ENCODE measurements at regions not wholly inside any gene's neighbourhood (a gene's known extent, or its start where the extent isn't known, plus 50 kb on each side); places are given as distances from the start of the nearest gene placed in this dataset.

DNA sequence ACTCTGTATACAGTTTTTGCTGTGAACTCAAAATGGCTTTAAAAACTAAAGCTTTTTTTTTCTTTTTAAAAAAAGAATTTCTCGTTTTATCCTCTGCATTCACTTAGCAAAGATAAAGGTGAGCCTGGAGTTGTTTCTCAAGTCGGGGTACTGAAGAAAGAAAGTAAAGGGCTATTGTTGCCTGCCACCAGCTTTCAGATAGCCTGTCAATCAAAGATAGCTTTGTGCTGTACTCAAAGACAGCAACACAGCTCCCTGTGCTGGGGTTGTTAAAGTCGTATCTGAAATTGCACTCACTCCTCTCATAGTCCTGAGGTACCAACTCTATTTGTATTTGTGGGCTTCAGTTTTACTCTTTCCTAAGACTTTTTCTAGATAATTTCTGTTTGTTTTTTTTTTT lies 710.1 kb upstream of the ID4 start:
- H3K9me2 ChIP-seq (ENCODE audit: low read depth, low read length), result no peaks in the 10 kb centered on the region
- H3K9me3 ChIP-seq (ENCODE audit: low read length), result no peaks in the 10 kb centered on the region
- H3K4me2 ChIP-seq (ENCODE audit: low read length), result no peak overlapping the region
- H4K20me1 ChIP-seq (ENCODE audit: insufficient read depth, low read length), result no peaks in the 10 kb centered on the region
- no peak overlapping the region for H3K27ac ChIP-seq (ENCODE audit: low read depth, low read length, poor library complexity, severe bottlenecking)
- no peaks in the 10 kb centered on the region for H3K27me3 ChIP-seq (ENCODE audit: insufficient read depth, low read length)
- no peak for TF ChIP-seq EZH2 (IDR thresholded peaks at IDR 0.05; ENCODE audit: borderline replicate concordance, low read length)
- TF ChIP-seq, protein P1, sequence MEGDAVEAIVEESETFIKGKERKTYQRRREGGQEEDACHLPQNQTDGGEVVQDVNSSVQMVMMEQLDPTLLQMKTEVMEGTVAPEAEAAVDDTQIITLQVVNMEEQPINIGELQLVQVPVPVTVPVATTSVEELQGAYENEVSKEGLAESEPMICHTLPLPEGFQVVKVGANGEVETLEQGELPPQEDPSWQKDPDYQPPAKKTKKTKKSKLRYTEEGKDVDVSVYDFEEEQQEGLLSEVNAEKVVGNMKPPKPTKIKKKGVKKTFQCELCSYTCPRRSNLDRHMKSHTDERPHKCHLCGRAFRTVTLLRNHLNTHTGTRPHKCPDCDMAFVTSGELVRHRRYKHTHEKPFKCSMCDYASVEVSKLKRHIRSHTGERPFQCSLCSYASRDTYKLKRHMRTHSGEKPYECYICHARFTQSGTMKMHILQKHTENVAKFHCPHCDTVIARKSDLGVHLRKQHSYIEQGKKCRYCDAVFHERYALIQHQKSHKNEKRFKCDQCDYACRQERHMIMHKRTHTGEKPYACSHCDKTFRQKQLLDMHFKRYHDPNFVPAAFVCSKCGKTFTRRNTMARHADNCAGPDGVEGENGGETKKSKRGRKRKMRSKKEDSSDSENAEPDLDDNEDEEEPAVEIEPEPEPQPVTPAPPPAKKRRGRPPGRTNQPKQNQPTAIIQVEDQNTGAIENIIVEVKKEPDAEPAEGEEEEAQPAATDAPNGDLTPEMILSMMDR (IDR thresholded peaks at IDR 0.05; ENCODE audit: low read length), result no peak
- H3F3A ChIP-seq (ENCODE audit: insufficient read depth, low read length), result no peaks in the 10 kb centered on the region
- no peak overlapping the region for H3K4me3 ChIP-seq (ENCODE audit: low read depth, low read length, poor library complexity, severe bottlenecking)
- no peaks in the 10 kb centered on the region for H3K79me2 ChIP-seq (ENCODE audit: insufficient read depth, low read length)
- H2AFZ ChIP-seq (ENCODE audit: low read length), result no peak overlapping the region
- no peak overlapping the region for H3K9ac ChIP-seq (ENCODE audit: low read length)
- H3K36me3 ChIP-seq (ENCODE audit: insufficient read depth, low read length), result no peaks in the 10 kb centered on the region
- H3K4me1 ChIP-seq (ENCODE audit: insufficient read depth, low read length, severe bottlenecking), result no peaks in the 10 kb centered on the region

DNA sequence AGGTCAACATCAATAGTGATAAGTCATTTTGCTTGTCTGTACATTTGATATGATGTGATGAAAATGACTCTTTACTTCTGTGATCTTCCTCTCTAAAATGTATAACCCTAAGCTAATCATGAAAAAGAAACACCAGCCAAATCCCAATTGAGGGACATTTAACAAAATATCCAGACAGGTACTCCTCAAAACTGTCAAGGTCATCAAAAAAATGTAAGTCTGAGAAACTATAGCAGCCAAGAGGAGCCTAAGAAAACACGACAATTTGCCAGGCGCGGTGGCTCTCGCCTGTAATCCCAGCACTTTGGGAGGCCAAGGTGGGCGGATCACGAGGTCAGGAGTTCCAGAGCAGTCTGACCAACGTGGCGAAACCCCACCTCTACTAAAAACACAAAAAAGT lies 708.5 kb upstream of the ID4 start:
- Histone ChIP-seq H3K4me3 (ENCODE audit: low read depth, low read length, poor library complexity, severe bottlenecking) (no peak overlapping the region), H3F3A (ENCODE audit: insufficient read depth, low read length) (no peaks in the 10 kb centered on the region), H3K4me1 (ENCODE audit: insufficient read depth, low read length, severe bottlenecking) (no peaks in the 10 kb centered on the region), H3K36me3 (ENCODE audit: insufficient read depth, low read length) (no peaks in the 10 kb centered on the region), H3K27me3 (ENCODE audit: insufficient read depth, low read length) (no peaks in the 10 kb centered on the region), H2AFZ (ENCODE audit: low read length) (no peak overlapping the region), H3K9me2 (ENCODE audit: low read depth, low read length) (no peaks in the 10 kb centered on the region), H3K9ac (ENCODE audit: low read length) (no peak overlapping the region), H3K79me2 (ENCODE audit: insufficient read depth, low read length) (no peaks in the 10 kb centered on the region), H3K27ac (ENCODE audit: low read depth, low read length, poor library complexity, severe bottlenecking) (no peak overlapping the region), H3K4me2 (ENCODE audit: low read length) (no peak overlapping the region), H4K20me1 (ENCODE audit: insufficient read depth, low read length) (no peaks in the 10 kb centered on the region), H3K9me3 (ENCODE audit: low read length) (no peaks in the 10 kb centered on the region)
- no peak for TF ChIP-seq EZH2 (IDR thresholded peaks at IDR 0.05; ENCODE audit: borderline replicate concordance, low read length)
- TF ChIP-seq, protein P1 (IDR thresholded peaks at IDR 0.05; ENCODE audit: low read length), result no peak

DNA sequence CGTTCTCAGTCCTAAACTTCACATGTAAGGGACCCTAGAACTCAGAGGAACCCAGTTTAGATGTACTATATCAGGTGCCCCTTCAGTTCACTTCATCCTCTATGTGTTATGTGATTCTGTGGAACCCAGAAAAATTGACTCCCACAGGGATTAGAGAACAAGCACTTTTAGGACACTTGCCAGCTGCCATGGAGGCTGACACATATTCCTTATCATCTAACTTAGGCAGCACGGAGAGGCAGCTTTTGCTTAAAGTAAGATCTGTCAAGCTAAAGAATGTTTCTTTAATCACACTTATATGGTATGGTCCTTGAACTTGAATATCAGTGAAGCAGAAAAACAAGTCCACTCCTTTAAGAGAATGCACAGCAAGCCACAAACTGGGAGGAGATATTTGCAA lies 701.5 kb upstream of the ID4 start:
- H3K4me2 ChIP-seq (ENCODE audit: low read length), result no peak overlapping the region
- no peak overlapping the region for H3K4me3 ChIP-seq (ENCODE audit: low read depth, low read length, poor library complexity, severe bottlenecking)
- no peaks in the 10 kb centered on the region for H3K9me3 ChIP-seq (ENCODE audit: low read length)
- H3K27ac ChIP-seq (ENCODE audit: low read depth, low read length, poor library complexity, severe bottlenecking), result no peak overlapping the region
- H3K36me3 ChIP-seq (ENCODE audit: insufficient read depth, low read length), result no peaks in the 10 kb centered on the region
- no peaks in the 10 kb centered on the region for H3K79me2 ChIP-seq (ENCODE audit: insufficient read depth, low read length)
- H3F3A ChIP-seq (ENCODE audit: insufficient read depth, low read length), result no peaks in the 10 kb centered on the region
- TF ChIP-seq, protein P1 (IDR thresholded peaks at IDR 0.05; ENCODE audit: low read length), result no peak
- no peak for TF ChIP-seq EZH2 (IDR thresholded peaks at IDR 0.05; ENCODE audit: borderline replicate concordance, low read length)
- H4K20me1 ChIP-seq (ENCODE audit: insufficient read depth, low read length), result no peaks in the 10 kb centered on the region
- H3K4me1 ChIP-seq (ENCODE audit: insufficient read depth, low read length, severe bottlenecking), result no peaks in the 10 kb centered on the region
- no peak overlapping the region for H3K9ac ChIP-seq (ENCODE audit: low read length)
- H2AFZ ChIP-seq (ENCODE audit: low read length), result no peak overlapping the region
- no peaks in the 10 kb centered on the region for H3K27me3 ChIP-seq (ENCODE audit: insufficient read depth, low read length)
- no peaks in the 10 kb centered on the region for H3K9me2 ChIP-seq (ENCODE audit: low read depth, low read length)

All from OCI-LY1 (cell line).